ENCODE measurements at regions not wholly inside any gene's neighbourhood (a gene's known extent, or its start where the extent isn't known, plus 50 kb on each side); places are given as distances from the start of the nearest gene placed in this dataset.

DNA sequence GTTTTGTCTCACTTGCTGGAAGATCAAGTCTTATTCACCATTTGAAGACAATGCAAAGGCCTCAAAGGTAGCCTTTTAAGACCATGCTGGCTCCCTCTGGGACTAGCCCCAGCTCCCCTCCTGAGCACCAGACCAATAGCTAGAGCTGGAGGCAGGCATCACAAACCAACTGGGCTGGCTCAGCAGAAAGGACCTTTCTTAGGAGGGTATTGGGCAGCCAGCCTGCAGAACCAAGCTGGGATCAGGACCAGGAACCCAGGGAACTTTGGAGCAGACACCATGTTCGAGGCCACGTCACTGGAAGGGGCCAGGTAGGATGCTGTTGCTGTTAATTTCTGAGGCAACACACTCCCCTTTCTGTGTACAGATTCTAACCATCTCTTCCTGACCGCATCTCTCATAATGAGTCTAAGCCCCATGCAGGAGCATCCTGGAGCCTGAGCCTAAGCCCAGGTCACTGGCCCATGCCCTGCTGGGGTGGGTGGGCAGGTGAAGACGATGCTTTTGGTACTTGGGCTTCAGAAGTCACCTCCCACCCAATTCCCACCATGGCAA, 81.4 kb upstream of the KLF13 start:
- no peak for DNase-seq (ENCODE audit: low spot score)

DNA sequence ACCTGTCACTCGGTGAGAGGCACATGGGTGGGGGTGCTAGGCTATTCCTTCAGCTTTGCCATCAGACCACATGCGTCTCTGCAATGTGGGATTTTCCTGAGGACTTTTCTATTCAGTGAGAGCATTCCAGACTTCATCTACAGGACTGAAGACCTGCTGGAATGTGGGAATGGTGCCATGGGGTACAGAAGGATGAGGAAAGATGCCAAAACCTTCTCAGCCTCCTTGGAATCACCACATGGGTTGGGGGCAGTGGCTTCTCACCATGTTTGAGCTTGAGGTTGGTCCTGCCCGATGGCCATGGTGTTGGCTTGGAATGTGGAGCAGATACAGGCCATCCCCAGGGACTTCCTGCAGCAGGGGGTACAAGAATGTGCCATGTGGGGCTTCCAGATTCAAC, 80.9 kb upstream of the KLF13 start:
- DNase-seq (ENCODE audit: low spot score), result no peak

GRCh38 chr15:31247404-31247803, 79.2 kb upstream of the KLF13 start:
- DNase-seq (ENCODE audit: low spot score), result no peak

DNA sequence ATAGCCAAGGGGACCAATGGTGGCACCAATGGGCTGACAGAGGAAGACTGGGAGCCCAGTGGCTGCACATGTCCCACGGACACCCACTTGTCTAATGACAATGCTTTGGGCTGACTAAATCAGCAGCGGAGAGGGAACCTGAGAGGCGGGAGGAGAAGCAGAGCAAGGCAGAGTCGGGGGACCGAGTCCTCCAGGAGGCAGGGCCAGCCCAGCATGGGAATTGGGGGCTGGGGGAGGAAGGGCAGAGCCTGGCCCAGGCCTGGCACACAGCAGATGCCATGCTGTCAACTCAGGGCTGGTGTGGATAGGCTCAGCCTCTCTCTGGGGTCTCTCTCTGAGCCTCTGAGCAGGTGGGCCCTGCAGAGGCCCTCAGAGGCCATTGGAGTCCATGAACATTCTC, 78.4 kb upstream of the KLF13 start:
- DNase-seq (ENCODE audit: low spot score), result no peak

DNA sequence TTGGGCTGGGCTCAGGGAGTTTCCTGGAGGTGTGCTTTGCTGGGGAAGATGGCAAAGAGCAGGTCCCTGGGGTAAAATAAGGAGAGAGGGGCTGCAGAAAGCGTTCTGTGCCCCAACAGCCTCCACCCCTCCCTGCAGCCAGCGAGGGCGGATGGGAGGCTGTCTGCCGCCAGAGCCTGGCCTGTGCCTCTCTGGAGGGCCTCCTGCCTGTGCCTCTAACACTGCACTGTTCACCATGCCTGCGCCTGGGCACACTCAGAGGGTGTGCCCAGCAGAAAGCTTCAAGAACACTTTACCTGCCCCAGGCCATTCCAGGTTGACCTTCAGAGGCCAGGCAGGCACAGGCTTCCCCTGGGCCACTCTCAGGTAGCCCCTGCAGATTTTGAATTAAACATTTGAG, 77.7 kb upstream of the KLF13 start:
- DNase-seq (ENCODE audit: low spot score), result no peak

GRCh38 chr15:31250033-31250432, 76.6 kb upstream of the KLF13 start:
- no peak for DNase-seq (ENCODE audit: low spot score)

- DNase-seq (ENCODE audit: low spot score), result no peak
These were observed 75.5 kb upstream of the KLF13 start for GRCh38 chr15:31251165-31251564.

- DNase-seq (ENCODE audit: low spot score), result no peak
These were observed 74.4 kb upstream of the KLF13 start for GRCh38 chr15:31252171-31252785.

DNA sequence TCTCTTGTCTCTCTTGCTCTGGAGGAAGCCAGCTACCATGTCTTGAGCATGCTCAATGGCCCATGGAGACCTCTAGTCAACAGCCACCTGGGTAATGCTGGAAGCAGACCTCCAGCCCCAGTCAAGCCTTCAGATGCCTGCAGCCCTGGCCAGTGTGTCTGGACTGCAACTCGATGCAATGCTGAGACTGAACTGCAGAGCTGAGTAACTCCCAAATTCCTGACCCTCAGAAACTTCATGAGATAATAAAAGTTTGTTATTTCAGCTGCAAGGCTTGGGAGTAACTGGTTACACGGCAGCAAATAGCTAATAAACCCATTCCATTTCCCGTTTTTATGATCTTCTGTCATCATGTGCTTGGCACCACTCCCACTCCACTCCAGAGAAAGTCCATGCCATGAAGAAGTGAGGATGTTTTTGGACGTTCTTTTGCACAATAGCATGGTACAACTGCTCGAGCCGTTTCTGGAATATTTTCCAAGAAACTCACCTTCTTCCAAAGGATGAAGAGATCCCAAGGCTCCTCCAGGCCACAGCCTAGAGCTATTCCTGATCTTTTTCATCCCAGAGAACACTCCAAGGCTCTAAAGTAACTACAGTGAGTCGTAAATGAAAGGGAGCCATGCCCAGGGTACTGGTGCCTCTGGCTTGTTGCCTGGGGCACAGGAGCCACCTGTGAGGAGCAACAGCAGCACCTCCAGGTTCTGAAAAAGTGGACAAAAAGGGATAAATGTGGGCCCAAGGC, 72.0 kb upstream of the KLF13 start:
- DNase-seq (ENCODE audit: low spot score), result peak; percentile 86

GRCh38 chr15:31255176-31255510, 71.5 kb upstream of the KLF13 start:
- DNase-seq (ENCODE audit: low spot score), result no peak

DNA sequence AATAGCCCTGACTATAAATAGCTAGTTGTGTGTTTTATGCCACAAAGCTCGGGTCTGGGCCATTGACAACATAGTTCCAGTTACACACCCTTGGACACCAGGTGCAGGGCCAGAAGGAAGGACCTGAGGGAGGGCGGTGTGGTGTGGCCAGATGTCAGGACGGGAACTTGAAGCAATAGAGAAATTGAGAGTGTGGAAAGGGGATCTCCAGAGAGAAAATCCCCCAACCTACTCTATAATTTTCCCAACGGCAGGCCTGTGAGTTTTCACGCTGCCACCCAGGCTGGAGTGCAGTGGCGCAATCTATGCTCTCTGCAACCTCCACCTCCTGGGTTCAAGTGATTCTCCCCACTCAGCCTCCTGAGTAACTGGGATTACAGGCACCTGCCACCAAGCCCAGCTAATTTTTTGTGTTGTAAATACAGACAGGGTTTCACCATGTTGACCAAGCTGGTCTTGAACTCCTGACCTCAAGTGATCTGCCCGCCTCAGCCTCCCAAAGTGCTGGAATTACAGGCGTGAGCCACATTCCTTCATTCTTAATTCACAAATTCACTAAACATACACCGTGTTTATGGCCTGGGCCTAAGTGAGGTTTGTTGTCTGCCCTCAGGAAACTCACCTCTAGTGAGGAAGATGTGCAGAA, 70.8 kb upstream of the KLF13 start:
- DNase-seq (ENCODE audit: low spot score), result no peak

DNA sequence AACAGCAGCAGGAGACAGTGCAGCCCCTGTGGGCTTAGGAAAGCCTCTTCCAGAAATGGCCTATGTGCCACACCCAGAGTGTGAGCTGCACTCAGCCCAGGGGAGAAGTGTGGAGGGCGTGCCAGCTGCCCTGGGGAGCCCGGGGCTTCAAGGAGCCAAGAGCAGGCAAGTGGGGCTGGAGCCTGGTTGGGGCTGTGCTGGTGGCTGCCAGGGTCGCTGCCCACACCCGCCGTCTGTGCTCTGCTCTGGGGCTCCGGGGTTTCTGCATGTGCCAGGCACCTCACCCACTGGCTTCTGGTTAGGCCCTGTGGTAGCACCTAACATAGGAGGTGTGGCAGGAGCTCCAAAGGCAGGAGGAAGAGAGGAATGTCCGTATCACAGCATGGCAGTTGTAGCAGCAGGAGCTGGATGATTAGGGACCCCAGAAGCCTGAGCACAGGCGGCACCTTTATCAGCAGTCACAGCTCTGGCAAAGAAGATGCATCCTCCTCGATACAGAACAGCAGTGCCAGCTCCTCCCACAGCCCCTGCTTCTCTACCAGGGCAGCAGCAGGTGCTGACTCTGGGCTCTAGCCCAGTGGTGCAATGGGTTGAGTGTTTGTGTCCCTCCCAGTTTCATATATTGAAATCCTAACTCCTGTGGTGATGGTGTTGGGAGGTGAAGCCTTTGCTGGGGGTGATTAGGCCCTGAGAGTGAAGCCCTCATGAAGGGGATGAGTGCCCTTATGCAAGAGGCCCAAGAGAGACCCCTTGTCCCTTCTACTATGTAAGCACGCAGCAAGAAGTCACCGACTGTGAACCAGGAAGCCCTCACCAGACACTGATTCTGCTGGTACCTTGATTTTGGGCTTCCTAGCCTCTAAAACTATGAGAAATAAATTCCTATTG, 70.0 kb upstream of the KLF13 start:
- DNase-seq (ENCODE audit: low spot score), result peak; percentile 15

- DNase-seq (ENCODE audit: low spot score), result no peak
These were observed 69.3 kb upstream of the KLF13 start for GRCh38 chr15:31257286-31257685.

- no peak for DNase-seq (ENCODE audit: low spot score)
These were observed 68.4 kb upstream of the KLF13 start for GRCh38 chr15:31258260-31258659.

DNA sequence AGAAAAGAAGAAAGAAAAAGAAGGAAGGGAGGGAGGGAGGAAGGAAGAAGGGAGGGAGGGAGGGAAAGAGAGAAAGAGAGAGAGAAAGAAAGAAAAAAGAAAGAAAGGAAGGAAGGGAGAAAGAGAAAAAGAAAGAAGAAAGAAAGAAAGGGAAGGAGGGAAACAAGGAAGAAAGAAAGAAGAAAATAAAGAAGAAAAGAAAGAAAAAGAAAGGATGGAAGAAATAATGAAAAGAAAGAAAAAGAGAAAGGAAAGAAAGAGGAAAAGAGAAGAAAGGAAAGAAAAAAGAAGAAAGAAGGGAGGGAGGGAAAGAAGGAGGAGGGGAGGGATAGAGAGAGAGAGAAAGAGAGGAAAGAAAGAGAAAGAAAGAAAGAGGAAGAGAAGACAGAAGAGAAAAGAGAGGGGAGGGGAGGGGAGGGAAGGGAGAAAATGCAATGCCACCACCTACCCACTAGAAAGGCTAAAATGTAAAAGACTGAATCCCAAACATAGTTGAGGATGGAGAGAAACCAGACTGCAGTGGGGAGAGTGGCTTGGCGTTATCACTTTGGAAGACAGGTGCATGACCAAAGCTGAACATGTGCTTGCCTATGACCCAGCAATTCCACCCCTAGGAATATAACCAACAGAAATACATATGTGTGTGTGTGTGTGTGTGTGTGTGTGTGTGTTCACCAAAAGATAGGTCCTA, 66.9 kb upstream of the KLF13 start:
- no peak for DNase-seq (ENCODE audit: low spot score)

DNA sequence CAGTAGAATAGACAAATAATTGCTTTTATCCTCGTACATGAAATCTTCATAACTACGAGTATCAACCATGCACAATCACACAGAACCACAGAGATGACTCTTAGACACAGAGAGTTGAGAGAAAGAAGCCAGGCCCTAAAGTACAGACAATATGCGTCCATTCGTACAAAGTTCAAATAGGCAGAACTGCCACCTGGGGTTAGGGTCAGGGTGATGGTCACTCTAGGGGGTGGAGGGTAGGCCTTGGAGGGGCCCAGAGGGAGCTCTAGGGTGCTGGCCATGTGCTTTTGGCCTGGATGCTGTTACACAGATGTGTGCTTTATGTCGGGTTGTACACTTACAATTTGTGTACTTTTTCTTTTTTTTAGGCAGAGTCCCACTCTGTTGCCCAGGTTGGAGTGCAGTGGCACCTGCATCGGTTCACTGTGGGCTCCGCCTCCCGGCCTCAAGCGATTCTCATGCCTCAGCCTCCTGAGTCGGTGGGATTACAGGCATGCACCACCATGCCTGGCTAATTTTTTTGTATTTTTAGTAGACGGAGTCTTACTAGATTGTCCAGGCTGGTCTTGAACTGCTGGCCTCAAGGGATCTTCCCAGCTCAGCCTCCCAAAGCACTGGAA, 65.9 kb upstream of the KLF13 start:
- no peak for DNase-seq (ENCODE audit: low spot score)

GRCh38 chr15:31261266-31262142, 65.1 kb upstream of the KLF13 start:
- DNase-seq (ENCODE audit: low spot score), result no peak

GRCh38 chr15:31262143-31262530, 64.5 kb upstream of the KLF13 start:
- no peak for DNase-seq (ENCODE audit: low spot score)

- no peak for DNase-seq (ENCODE audit: low spot score)
These were observed 63.5 kb upstream of the KLF13 start for GRCh38 chr15:31262901-31263671.
